H9 (cell line): ENCODE measurements at regions not wholly inside any gene's neighbourhood (a gene's known extent, or its start where the extent isn't known, plus 50 kb on each side); places are given as distances from the start of the nearest gene placed in this dataset.

ENCODE experiments used
- DNase-seq: peaks from one replicate; pipeline ENCODE4 v3.0.0-alpha.2; 2017
- H2AFZ ChIP-seq: one replicate; pipeline ENCODE4 v1.6.1; 2013; ENCODE audit warnings: mild to moderate bottlenecking, low read length, control low read depth, moderate library complexity
- H2AK5ac ChIP-seq: 2 replicates; pipeline ENCODE4 v1.6.1; 2013; ENCODE audit warnings: low read length, control low read depth, mixed read lengths; ENCODE audit not compliant: insufficient read length
- H2BK120ac ChIP-seq: one replicate; pipeline ENCODE4 v1.6.1; 2013; ENCODE audit warnings: low read depth, mild to moderate bottlenecking, low read length, control low read depth, inconsistent platforms; ENCODE audit not compliant: poor library complexity, severe bottlenecking
- H2BK12ac ChIP-seq: 2 replicates; pipeline ENCODE4 v1.6.1; 2013; ENCODE audit warnings: low read length, control low read depth, mixed read lengths, low read depth; ENCODE audit not compliant: insufficient read length
- H2BK15ac ChIP-seq: 2 replicates; pipeline ENCODE4 v1.6.1; 2013; ENCODE audit warnings: low read depth, low read length, control low read depth
- H2BK20ac ChIP-seq: one replicate; pipeline ENCODE4 v1.6.1; 2013; ENCODE audit warnings: low read depth, mild to moderate bottlenecking, low read length, control low read depth, inconsistent platforms; ENCODE audit not compliant: poor library complexity, severe bottlenecking
- H2BK5ac ChIP-seq: 2 replicates; pipeline ENCODE4 v1.6.1; 2013; ENCODE audit warnings: low read length, control low read depth, mixed read lengths; ENCODE audit not compliant: insufficient read length
- H3K14ac ChIP-seq: 2 replicates; pipeline ENCODE4 v1.6.1; 2013; ENCODE audit warnings: low read length, control low read depth; ENCODE audit not compliant: insufficient read depth
- H3K18ac ChIP-seq: 2 replicates; pipeline ENCODE4 v1.6.1; 2013; ENCODE audit warnings: low read depth, mild to moderate bottlenecking, mixed read lengths, low read length, control low read depth; ENCODE audit not compliant: insufficient read length
- H3K23ac ChIP-seq: 2 replicates; pipeline ENCODE4 v1.6.1; 2013; ENCODE audit warnings: low read length, control low read depth, mixed read lengths, low read depth; ENCODE audit not compliant: insufficient read length
- H3K23me2 ChIP-seq: 2 replicates; pipeline ENCODE4 v1.6.1; 2013; ENCODE audit warnings: low read depth, mild to moderate bottlenecking, mixed read lengths, low read length, control low read depth; ENCODE audit not compliant: insufficient read length, poor library complexity, severe bottlenecking
- H3K27ac ChIP-seq: 2 replicates; pipeline ENCODE4 v1.5.1; 2013; ENCODE audit warnings: low read length, control low read depth, mixed read lengths, low read depth; ENCODE audit not compliant: insufficient read length
- H3K27me3 ChIP-seq: 2 replicates; pipeline ENCODE4 v1.6.1; 2013; ENCODE audit warnings: low read length, control low read depth, inconsistent platforms; ENCODE audit not compliant: insufficient read depth
- H3K4ac ChIP-seq: 2 replicates; pipeline ENCODE4 v1.6.1; 2013; ENCODE audit warnings: low read depth, mild to moderate bottlenecking, control low read depth, inconsistent platforms, low read length, moderate library complexity
- H3K4me1 ChIP-seq: 2 replicates; pipeline ENCODE4 v1.6.1; 2013; ENCODE audit warnings: low read length, control low read depth, inconsistent platforms; ENCODE audit not compliant: insufficient read depth
- H3K4me2 ChIP-seq: 2 replicates; pipeline ENCODE4 v1.6.1; 2013; ENCODE audit warnings: low read length, control low read depth, mixed read lengths; ENCODE audit not compliant: insufficient read length, insufficient read depth
- H3K56ac ChIP-seq: 2 replicates; pipeline ENCODE4 v1.6.1; 2013; ENCODE audit warnings: low read depth, mild to moderate bottlenecking, mixed read lengths, low read length, control low read depth; ENCODE audit not compliant: insufficient read length
- H3K79me1 ChIP-seq: 2 replicates; pipeline ENCODE4 v1.6.1; 2013; ENCODE audit warnings: low read depth, mild to moderate bottlenecking, moderate library complexity, low read length, control low read depth, inconsistent platforms; ENCODE audit not compliant: insufficient read depth, poor library complexity, severe bottlenecking
- H3K79me2 ChIP-seq: 2 replicates; pipeline ENCODE4 v1.6.1; 2013; ENCODE audit warnings: low read length, control low read depth, inconsistent platforms; ENCODE audit not compliant: insufficient read depth
- H3K9ac ChIP-seq: 2 replicates; pipeline ENCODE4 v1.6.1; 2013; ENCODE audit warnings: low read length, control low read depth, mixed read lengths; ENCODE audit not compliant: insufficient read length; ENCODE audit errors: extremely low read depth
- H3K9me3 ChIP-seq: one replicate; pipeline ENCODE4 v1.6.1; 2013; ENCODE audit warnings: low read depth, low read length, inconsistent platforms; ENCODE audit not compliant: control insufficient read depth
- H3T11ph ChIP-seq: one replicate; pipeline ENCODE4 v1.6.1; 2013; ENCODE audit warnings: mild to moderate bottlenecking, low read length, control low read depth, inconsistent platforms
- H4K20me1 ChIP-seq: one replicate; pipeline ENCODE4 v1.6.1; 2013; ENCODE audit not compliant: control insufficient read depth, insufficient read length, insufficient read depth
- H4K5ac ChIP-seq: 2 replicates; pipeline ENCODE4 v1.6.1; 2013; ENCODE audit warnings: low read depth, mild to moderate bottlenecking, mixed read lengths, low read length, control low read depth; ENCODE audit not compliant: insufficient read length
- H4K8ac ChIP-seq: replicated peaks from 2 replicates; pipeline ENCODE4 v1.6.1; 2013; ENCODE audit warnings: low read length, control low read depth, mixed read lengths, low read depth; ENCODE audit not compliant: insufficient read length
- H4K91ac ChIP-seq: 2 replicates; pipeline ENCODE4 v1.6.1; 2013; ENCODE audit warnings: low read depth, mild to moderate bottlenecking, moderate library complexity, mixed read lengths, low read length, control low read depth; ENCODE audit not compliant: insufficient read length
- H3K27ac Mint-ChIP-seq, 3 experiments: 2 replicates in 2 of 3; 3 replicates in 1 of 3; pipeline ENCODE4 v1.8.0; 2020 to 2021; ENCODE audit warnings: mixed read lengths in 3 of 3, mild to moderate bottlenecking in 1 of 3, moderate library complexity in 1 of 3
- H3K27me3 Mint-ChIP-seq: 2 replicates; pipeline ENCODE4 v1.8.0; 2021; ENCODE audit warnings: low read depth, mild to moderate bottlenecking, moderate library complexity, mixed read lengths
- H3K36me3 Mint-ChIP-seq, 3 experiments: 2 replicates in 2 of 3; 3 replicates in 1 of 3; pipeline ENCODE4 v1.8.0; 2020 to 2021; ENCODE audit warnings: low read depth in 3 of 3, mixed read lengths in 3 of 3; ENCODE audit not compliant: insufficient read depth in 1 of 3
- H3K4me1 Mint-ChIP-seq, 2 experiments: 2 replicates each; pipeline ENCODE4 v1.8.0; 2020; ENCODE audit warnings: mixed read lengths in 2 of 2
- H3K4me3 Mint-ChIP-seq, 2 experiments: 2 replicates in 1 of 2; 3 replicates in 1 of 2; pipeline ENCODE4 v1.8.0; 2020 to 2021; ENCODE audit warnings: mild to moderate bottlenecking in 2 of 2, mixed read lengths in 2 of 2, moderate library complexity in 1 of 2
- H3K9me3 Mint-ChIP-seq, 2 experiments: 2 replicates in 1 of 2; 3 replicates in 1 of 2; pipeline ENCODE4 v1.8.0; 2020; ENCODE audit warnings: mild to moderate bottlenecking in 2 of 2, mixed read lengths in 2 of 2, moderate library complexity in 1 of 2
- WGBS: extraction: QIAGEN DNeasy Blood & Tissue Kit; methylation state at CpG from one replicate; pipeline ENCODE4 v1.1.7; 2013; ENCODE audit warnings: missing lambda C conversion rate, low lambda C conversion rate, mixed read lengths; ENCODE audit not compliant: insufficient read length; ENCODE audit errors: extremely low coverage; 5-methylcytosine and 5-hydroxymethylcytosine counted together
- TF ChIP-seq, protein P1 (sequence below): fragments of 200-600 bp; sonication (generic); conservative IDR thresholded peaks from 3 replicates; pipeline ENCODE4 v1.8.0; 2021; ENCODE audit warnings: antibody characterized with exemption, mild to moderate bottlenecking

DNA sequence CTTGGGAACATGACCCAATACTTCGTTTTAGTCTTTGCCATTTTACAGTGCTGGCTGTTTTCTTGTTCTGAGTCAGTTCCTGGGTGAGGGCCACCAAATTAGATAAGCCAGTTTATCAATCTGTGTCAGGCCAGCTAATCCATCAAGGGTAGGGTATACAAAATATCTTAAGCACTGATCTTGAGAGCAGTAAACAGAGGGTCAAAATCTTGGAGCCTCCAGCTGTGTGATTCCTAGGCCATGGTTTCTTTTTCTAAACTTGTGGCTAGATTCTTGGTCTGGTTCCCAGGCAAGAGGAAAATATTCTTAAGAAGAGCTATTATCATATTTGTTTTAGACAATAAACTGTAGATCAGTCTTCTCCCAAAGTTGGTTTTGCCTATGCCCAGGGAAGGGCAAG lies 1396.6 kb upstream of the PABPC4L start:
- no peak overlapping the region for H3K4me3 Mint-ChIP-seq
- H3K9me3 Mint-ChIP-seq: peaks cover 31 to 46% of the 10 kb centered on the region in 2 experiments
- H3K27ac Mint-ChIP-seq: no peak overlapping the region
- Histone ChIP-seq H2BK12ac (no peak overlapping the region), H3K4me1 (no peaks in the 10 kb centered on the region), H3K27ac (no peak overlapping the region), H4K91ac (no peak overlapping the region), H3K27me3 (no peaks in the 10 kb centered on the region), H2BK5ac (no peak overlapping the region), H4K20me1 (no peaks in the 10 kb centered on the region), H4K5ac (no peak overlapping the region), H2AFZ (no peak overlapping the region), H3K23ac (no peak overlapping the region), H2AK5ac (no peak overlapping the region), H3K23me2 (no peaks in the 10 kb centered on the region), H3K4me2 (no peak overlapping the region), H2BK15ac (no peak overlapping the region), H3K18ac (no peak overlapping the region), H2BK20ac (no peak overlapping the region), H3K56ac (no peak overlapping the region), H3K14ac (no peak overlapping the region), H3K79me1 (no peaks in the 10 kb centered on the region), H2BK120ac (no peak overlapping the region), H3K4ac (no peak overlapping the region), H3K9me3 (peaks cover 20% of the 10 kb centered on the region), H3T11ph (no peak overlapping the region), H3K9ac (no peak overlapping the region), H4K8ac (no peak overlapping the region), H3K79me2 (no peaks in the 10 kb centered on the region)
- no peaks in the 10 kb centered on the region for H3K4me1 Mint-ChIP-seq
- peaks cover 13 to 38% (median 26%) of the 10 kb centered on the region in 3 experiments for H3K36me3 Mint-ChIP-seq
- TF ChIP-seq, protein P1, sequence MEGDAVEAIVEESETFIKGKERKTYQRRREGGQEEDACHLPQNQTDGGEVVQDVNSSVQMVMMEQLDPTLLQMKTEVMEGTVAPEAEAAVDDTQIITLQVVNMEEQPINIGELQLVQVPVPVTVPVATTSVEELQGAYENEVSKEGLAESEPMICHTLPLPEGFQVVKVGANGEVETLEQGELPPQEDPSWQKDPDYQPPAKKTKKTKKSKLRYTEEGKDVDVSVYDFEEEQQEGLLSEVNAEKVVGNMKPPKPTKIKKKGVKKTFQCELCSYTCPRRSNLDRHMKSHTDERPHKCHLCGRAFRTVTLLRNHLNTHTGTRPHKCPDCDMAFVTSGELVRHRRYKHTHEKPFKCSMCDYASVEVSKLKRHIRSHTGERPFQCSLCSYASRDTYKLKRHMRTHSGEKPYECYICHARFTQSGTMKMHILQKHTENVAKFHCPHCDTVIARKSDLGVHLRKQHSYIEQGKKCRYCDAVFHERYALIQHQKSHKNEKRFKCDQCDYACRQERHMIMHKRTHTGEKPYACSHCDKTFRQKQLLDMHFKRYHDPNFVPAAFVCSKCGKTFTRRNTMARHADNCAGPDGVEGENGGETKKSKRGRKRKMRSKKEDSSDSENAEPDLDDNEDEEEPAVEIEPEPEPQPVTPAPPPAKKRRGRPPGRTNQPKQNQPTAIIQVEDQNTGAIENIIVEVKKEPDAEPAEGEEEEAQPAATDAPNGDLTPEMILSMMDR: no peak
- H3K27me3 Mint-ChIP-seq: no peaks in the 10 kb centered on the region
- WGBS: no CpG with 5 or more reads among the region's 1 CpG
- no peak for DNase-seq
